ENCODE measurements at regions not wholly inside any gene's neighbourhood (a gene's known extent, or its start where the extent isn't known, plus 50 kb on each side); places are given as distances from the start of the nearest gene placed in this dataset.
A peak's percentile ranks its signal among the peaks of the same experiment; 100 is the strongest.
"Not testable (repeated sequence)": the region's sequence is repeated elsewhere in the genome, so short reads cannot be mapped to it uniquely, and the experiment has no call there.

GRCh38 chr7:65080799-65081668 lies 74.5 kb upstream of the ERV3-1 start:
- H3K4me1 Mint-ChIP-seq; H3K36me3 Mint-ChIP-seq; H3K27ac Mint-ChIP-seq; H3K9me3 Mint-ChIP-seq; H3K27me3 Mint-ChIP-seq (ENCODE audit: low read depth); CTCF ChIA-PET: not testable (repeated sequence)
- H3K4me3 Mint-ChIP-seq, result peak overlapping the region; percentile 79
- POLR2A ChIA-PET, result interaction anchor here (0.6 to 1.1 kb wide), 3 partner anchors 68 to 141 kb away, joined by 3 to 5 read pairs (median 4); no protein-coding TSS in a partner anchor
- DNase-seq (ENCODE audit: low spot score), result peak; percentile 89
- TF ChIP-seq NFYB (CRISPR knock-in tag; conservative IDR thresholded peaks at IDR 0.05; ENCODE audit: low read depth) (0 out of 2 replicates have a peak, but pooled peaks have one; percentile 16), MAX (CRISPR knock-in tag; IDR thresholded peaks at IDR 0.05) (0 out of 2 replicates have a peak, but pooled peaks have one; percentile 44), SP1 (CRISPR knock-in tag; conservative IDR thresholded peaks at IDR 0.05) (peak; percentile 65), ZBTB21 (CRISPR knock-in tag; IDR thresholded peaks at IDR 0.05; ENCODE audit: borderline replicate concordance) (peak; percentile 76), CREM (CRISPR knock-in tag; IDR thresholded peaks at IDR 0.05) (peak; percentile 79; the same call in 1 of the 2 replicates)
- peak; percentile 97 for ATAC-seq

GRCh38 chr7:65074959-65075358 lies 68.5 kb upstream of the ERV3-1 start:
- not testable (repeated sequence) for H3K4me1 Mint-ChIP-seq

GRCh38 chr7:65073160-65073559 lies 66.7 kb upstream of the ERV3-1 start:
- H3K27ac Mint-ChIP-seq; CTCF ChIA-PET; H3K4me1 Mint-ChIP-seq; ATAC-seq; H3K9me3 Mint-ChIP-seq; DNase-seq (ENCODE audit: low spot score); H3K4me3 Mint-ChIP-seq; H3K27me3 Mint-ChIP-seq (ENCODE audit: low read depth); POLR2A ChIA-PET: not testable (repeated sequence)
- H3K36me3 Mint-ChIP-seq, result peaks cover 15% of the 10 kb centered on the region

More at GRCh38 chr7:65074959-65075358, 68.5 kb upstream of the ERV3-1 start:
- POLR2A ChIA-PET; DNase-seq (ENCODE audit: low spot score); H3K27me3 Mint-ChIP-seq (ENCODE audit: low read depth); H3K36me3 Mint-ChIP-seq; H3K9me3 Mint-ChIP-seq; H3K27ac Mint-ChIP-seq; ATAC-seq; CTCF ChIA-PET; H3K4me3 Mint-ChIP-seq: not testable (repeated sequence)

GRCh38 chr7:65071854-65072431 lies 65.5 kb upstream of the ERV3-1 start:
- H3K9me3 Mint-ChIP-seq; H3K27ac Mint-ChIP-seq; H3K27me3 Mint-ChIP-seq (ENCODE audit: low read depth); ATAC-seq; POLR2A ChIA-PET; H3K4me1 Mint-ChIP-seq; CTCF ChIA-PET; H3K4me3 Mint-ChIP-seq; DNase-seq (ENCODE audit: low spot score): not testable (repeated sequence)
- H3K36me3 Mint-ChIP-seq, result peaks cover 15% of the 10 kb centered on the region

- ATAC-seq; DNase-seq (ENCODE audit: low spot score); H3K27me3 Mint-ChIP-seq (ENCODE audit: low read depth); POLR2A ChIA-PET; H3K9me3 Mint-ChIP-seq; H3K27ac Mint-ChIP-seq; H3K4me1 Mint-ChIP-seq; H3K4me3 Mint-ChIP-seq; CTCF ChIA-PET: not testable (repeated sequence)
- peaks cover 15% of the 10 kb centered on the region for H3K36me3 Mint-ChIP-seq
These were observed 63.0 kb upstream of the ERV3-1 start for GRCh38 chr7:65069476-65069875.

GRCh38 chr7:65062566-65062965 lies 56.1 kb upstream of the ERV3-1 start:
- H3K36me3 Mint-ChIP-seq; H3K4me1 Mint-ChIP-seq; DNase-seq (ENCODE audit: low spot score); POLR2A ChIA-PET; ATAC-seq; H3K4me3 Mint-ChIP-seq; CTCF ChIA-PET; H3K27ac Mint-ChIP-seq; H3K9me3 Mint-ChIP-seq; H3K27me3 Mint-ChIP-seq (ENCODE audit: low read depth): not testable (repeated sequence)

- H3K4me3 Mint-ChIP-seq; ATAC-seq; POLR2A ChIA-PET; CTCF ChIA-PET; H3K4me1 Mint-ChIP-seq; H3K9me3 Mint-ChIP-seq; DNase-seq (ENCODE audit: low spot score); H3K27me3 Mint-ChIP-seq (ENCODE audit: low read depth); H3K27ac Mint-ChIP-seq: not testable (repeated sequence)
- peaks cover 20% of the 10 kb centered on the region for H3K36me3 Mint-ChIP-seq
These were observed 52.8 kb upstream of the ERV3-1 start for GRCh38 chr7:65059247-65059646.

Measured in WTC11 (cell line).